Activated CD4-positive, alpha-beta T cell treated with anti-CD3 and anti-CD28 coated beads, Interleukin-2, Interleukin-4, amounts not matched to agents 100 ng/mL and 50 ng/mL, durations not matched to agents 16 hours and 8 hours (primary cell): ENCODE measurements at regions not wholly inside any gene's neighbourhood (a gene's known extent, or its start where the extent isn't known, plus 50 kb on each side); places are given as distances from the start of the nearest gene placed in this dataset.
"Not testable (repeated sequence)": the region's sequence is repeated elsewhere in the genome, so short reads cannot be mapped to it uniquely, and the experiment has no call there.

ENCODE experiments used
- DNase-seq: peaks from one replicate; pipeline ENCODE4 v3.0.0-alpha.2; 2020; ENCODE audit warnings: low spot score

- no peak for DNase-seq
These were observed 150.5 kb upstream of the DDIT4L start for GRCh38 chr4:100340512-100341485.

DNA sequence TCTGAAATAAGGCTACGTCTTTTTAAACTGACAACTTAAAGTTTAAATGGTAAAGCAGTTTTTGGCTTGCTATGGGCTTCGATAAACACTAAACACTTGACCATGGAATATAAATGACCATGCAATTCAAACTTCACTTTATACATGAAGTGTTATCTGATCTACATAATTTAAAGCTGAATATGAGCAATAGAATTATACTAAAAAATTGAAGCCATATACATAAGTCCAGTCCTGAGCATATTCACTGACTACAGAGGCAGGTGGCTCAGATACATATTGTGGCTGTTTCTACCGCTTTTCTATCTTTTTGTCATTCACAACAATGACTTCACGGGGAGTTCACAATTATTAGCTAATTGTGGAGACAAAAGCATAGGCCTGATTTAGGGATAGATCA is 149.6 kb upstream of the DDIT4L start:
- DNase-seq: no peak

- not testable (repeated sequence) for DNase-seq
These were observed 143.2 kb upstream of the DDIT4L start for GRCh38 chr4:100333491-100333890.

DNA sequence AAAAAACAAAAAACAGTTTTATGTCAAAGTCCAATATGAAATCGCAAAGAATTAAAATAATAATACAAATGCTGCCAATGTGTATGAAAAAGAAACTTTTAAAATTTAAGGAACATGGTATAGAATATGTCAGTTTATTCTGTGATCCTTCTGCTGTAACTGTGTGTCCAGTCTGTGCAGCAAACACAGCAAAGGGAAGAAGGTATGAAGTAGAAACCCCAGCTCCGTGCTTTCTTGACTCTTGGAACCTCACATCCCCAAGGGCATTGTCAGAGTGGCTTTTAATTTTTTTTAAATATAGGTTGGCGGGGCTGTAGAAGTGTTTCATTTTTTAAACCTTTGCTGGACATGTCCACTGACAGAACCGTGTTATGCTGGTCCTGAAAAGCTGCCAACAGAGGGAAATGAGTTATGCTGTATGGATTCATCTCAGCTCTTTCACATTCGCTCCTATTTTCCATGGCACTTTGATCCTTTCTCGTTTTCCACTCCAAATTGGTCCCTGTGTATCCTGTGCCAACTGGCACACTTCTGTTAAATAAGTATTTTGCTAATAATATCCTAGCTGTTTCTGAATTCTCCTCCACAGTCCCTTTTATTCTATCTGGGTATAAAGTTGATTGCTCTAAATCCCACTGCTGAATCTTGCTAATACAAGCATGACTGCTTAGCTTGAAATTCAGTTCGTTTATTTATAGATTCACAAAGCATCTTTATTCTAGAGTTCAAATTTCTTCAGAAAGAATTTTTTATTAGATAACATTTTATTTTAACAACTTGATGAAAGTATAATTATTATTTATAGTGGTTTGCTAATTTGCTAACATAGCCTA is 127.0 kb upstream of the DDIT4L start:
- no peak for DNase-seq

DNA sequence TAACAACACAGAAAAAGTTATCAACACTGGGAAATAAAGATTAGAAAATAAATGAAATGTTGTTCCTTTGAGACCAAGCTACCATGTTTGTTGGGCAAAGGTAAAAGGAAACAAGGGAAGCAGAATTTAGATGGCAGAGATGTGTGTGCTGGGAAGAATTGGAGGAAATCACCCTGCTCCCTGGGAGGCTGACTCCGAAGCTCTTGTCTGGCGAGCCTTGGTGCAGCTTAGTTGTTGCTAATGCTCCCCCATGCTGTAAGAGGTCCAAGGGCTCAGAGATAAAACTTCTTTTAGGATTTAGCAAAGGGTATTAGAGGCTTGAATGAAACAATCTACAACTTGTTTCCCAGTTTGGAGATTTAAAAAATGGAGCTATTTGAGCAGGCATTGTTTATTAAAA is 123.8 kb upstream of the DDIT4L start:
- no peak for DNase-seq

- no peak for DNase-seq
These were observed 122.5 kb upstream of the DDIT4L start for GRCh38 chr4:100312615-100313350.

- DNase-seq: no peak
These were observed 120.9 kb upstream of the DDIT4L start for GRCh38 chr4:100311181-100311580.

GRCh38 chr4:100306018-100306417 is 115.8 kb upstream of the DDIT4L start:
- no peak for DNase-seq

- no peak for DNase-seq
These were observed 112.1 kb upstream of the DDIT4L start for GRCh38 chr4:100302061-100303026.

DNA sequence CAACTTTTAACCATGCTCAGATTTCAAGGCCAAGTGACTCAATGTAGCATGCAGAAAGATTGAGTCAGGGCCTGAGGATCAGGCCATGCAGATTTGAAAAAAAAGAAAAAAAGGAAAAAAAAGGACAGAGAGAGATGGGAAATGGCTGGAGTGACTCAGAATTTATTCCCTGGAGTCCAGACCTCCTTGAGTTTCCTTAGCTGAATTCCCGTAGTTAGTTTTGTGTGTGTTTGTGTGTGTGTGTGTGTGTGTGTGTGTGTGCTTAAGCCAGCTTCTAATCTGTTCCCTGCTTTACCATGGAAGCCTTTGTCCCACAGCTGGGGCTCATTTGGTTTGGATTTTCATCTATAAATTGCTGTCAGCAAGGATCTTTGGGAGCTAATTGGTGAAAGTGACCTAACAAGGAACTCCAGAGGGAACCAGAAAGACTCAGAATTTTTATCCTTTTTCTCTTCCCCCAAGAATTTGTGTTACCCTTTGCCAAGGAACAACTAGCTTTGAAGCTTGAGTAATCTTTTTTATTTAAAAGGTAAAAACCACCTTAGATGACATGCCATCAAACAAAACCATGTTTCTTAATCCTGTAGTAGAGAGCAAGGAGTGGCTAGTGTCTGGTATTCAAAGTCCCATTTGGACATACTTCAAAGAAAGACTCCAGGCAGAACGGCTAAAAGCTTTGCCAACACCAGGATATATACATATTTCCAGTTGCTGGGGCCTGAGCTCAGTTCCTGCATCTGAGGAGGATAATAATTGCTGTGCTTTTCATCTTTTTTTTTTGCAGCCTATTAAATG is 109.0 kb upstream of the DDIT4L start:
- no peak for DNase-seq

DNA sequence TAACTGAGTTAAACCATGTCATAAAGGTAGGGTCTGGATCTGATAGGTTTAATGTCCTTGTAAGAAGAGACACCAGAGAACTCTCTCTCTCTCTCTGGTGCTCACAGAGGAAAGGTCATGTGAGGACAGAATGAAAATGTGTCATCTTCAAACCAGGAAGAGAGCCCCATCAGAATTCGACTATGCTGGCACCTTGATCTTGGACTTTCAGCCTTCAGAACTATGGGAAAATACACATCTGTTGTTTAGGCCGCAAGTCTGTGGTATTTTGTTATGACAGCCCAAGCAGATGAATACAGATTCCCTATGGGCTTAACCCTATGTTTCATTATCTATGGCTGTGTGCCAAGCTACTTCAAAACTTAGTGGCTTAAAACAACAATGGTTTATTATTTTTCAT is 105.5 kb upstream of the DDIT4L start:
- no peak for DNase-seq

- DNase-seq: no peak
These were observed 104.1 kb upstream of the DDIT4L start for GRCh38 chr4:100294356-100294755.

- DNase-seq: no peak
These were observed 100.3 kb upstream of the DDIT4L start for GRCh38 chr4:100290585-100290984.

- DNase-seq: no peak
These were observed 99.7 kb upstream of the DDIT4L start for GRCh38 chr4:100289946-100290345.

GRCh38 chr4:100289530-100289888 is 99.2 kb upstream of the DDIT4L start:
- no peak for DNase-seq

GRCh38 chr4:100288811-100289529 is 98.7 kb upstream of the DDIT4L start:
- DNase-seq: no peak

- DNase-seq: no peak
These were observed 97.9 kb upstream of the DDIT4L start for GRCh38 chr4:100288161-100288560.

DNA sequence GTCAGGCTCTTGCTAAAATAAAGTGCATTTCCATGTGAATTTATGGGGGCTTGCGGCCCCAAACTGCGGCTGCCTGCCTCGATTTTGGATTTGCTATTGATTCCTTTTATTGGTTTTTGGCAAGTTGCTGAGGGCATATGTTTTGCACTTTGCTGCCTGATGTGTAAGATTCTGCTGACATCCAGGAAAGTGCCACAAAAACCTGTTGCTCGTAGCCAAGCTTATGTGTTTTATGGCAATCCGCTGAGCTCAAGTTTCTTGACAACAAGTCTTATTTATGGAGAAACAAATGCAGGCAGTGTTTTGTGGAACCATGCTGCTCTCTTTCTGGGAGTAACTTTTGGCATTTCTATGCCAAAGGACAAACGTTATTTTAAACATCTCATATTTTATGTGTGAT is 97.3 kb upstream of the DDIT4L start:
- no peak for DNase-seq

- DNase-seq: no peak
These were observed 96.4 kb upstream of the DDIT4L start for GRCh38 chr4:100286636-100287035.

GRCh38 chr4:100285121-100285520 is 94.9 kb upstream of the DDIT4L start:
- DNase-seq: no peak
